ENCODE measurements at regions not wholly inside any gene's neighbourhood (a gene's known extent, or its start where the extent isn't known, plus 50 kb on each side); places are given as distances from the start of the nearest gene placed in this dataset.

DNA sequence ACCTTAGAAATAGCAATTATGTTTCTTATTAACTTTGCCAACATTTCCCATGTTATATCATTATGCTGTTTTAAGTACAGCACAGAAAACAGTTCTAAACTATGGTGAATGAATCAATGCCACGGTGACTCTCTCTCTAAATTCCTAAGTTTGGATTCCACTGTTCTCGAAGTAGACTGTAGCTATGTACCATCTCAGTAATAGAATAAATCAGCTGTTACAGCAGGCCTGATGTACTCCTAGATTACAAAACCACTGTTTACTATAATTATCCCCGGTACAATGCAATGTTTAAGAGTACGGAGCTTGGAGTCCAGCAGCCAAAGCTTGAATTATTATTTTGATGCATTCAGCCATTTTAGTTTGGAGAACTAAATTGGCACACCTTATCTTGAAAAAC, 476.3 kb upstream of the SLITRK1 start:
- no peaks in the 10 kb centered on the region for H3K9me3 ChIP-seq
- no peaks in the 10 kb centered on the region for H3K4me1 ChIP-seq
- H3K36me3 ChIP-seq: no peaks in the 10 kb centered on the region
- no peak for DNase-seq
- H3K4me3 ChIP-seq (ENCODE audit: low read depth, low read length): no peak overlapping the region
- TF ChIP-seq CTCF (IDR thresholded peaks at IDR 0.05; ENCODE audit: low read depth, low read length): no peak
- H3K27me3 ChIP-seq: no peaks in the 10 kb centered on the region

DNA sequence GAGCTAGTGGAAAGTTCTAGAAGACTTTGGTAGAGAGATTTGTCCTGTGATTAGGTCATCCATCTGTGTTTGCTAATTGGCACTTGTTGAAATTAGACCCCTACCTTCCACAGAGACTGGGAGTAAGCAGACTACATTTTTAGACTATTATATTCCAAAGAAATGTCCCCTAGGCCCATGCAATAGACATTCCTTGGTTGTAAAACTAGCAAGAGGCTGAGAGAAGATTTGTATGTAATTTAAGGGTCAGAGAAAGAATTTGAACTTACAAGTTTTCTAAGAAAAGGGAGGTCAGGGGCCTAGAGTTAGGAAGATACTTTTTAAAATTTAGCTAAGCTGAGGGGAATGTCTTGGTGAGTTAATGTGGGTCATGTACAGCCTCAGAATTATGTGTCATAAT, 470.7 kb upstream of the SLITRK1 start:
- DNase-seq: no peak
- no peaks in the 10 kb centered on the region for H3K4me1 ChIP-seq

DNA sequence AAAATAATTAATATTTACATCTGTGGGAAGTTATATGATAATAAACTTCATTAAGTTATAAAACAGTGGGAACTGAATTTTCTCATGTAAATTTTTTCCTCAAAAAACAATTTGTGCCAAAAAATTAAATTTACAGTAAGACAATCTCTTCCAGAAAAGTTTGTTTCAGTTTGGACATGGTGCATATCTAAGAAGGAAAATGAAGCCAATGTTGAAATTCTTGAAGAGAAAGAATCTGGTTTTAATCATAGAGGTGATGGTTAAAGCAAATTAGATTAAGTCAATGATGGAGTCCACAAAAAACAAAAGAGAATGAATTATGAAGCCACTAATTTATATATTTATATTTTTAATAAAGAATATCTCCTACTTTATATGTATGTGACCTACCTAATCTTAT, 457.2 kb upstream of the SLITRK1 start:
- Histone ChIP-seq H3K4me3 (ENCODE audit: low read depth, low read length) (no peak overlapping the region), H3K27me3 (no peaks in the 10 kb centered on the region), H3K4me1 (no peaks in the 10 kb centered on the region), H3K36me3 (no peaks in the 10 kb centered on the region), H3K9me3 (no peaks in the 10 kb centered on the region)
- no peak for TF ChIP-seq CTCF (IDR thresholded peaks at IDR 0.05; ENCODE audit: low read depth, low read length)
- no peak for DNase-seq

More for the DNA sequence above, 470.7 kb upstream of the SLITRK1 start:
- TF ChIP-seq CTCF (IDR thresholded peaks at IDR 0.05; ENCODE audit: low read depth, low read length): no peak
- Histone ChIP-seq H3K36me3 (no peaks in the 10 kb centered on the region), H3K4me3 (ENCODE audit: low read depth, low read length) (no peak overlapping the region), H3K9me3 (no peaks in the 10 kb centered on the region), H3K27me3 (no peaks in the 10 kb centered on the region)

- Histone ChIP-seq H3K4me3 (ENCODE audit: low read depth, low read length) (no peak overlapping the region), H3K9me3 (no peaks in the 10 kb centered on the region), H3K27me3 (no peaks in the 10 kb centered on the region), H3K4me1 (no peaks in the 10 kb centered on the region), H3K36me3 (no peaks in the 10 kb centered on the region)
- no peak for TF ChIP-seq CTCF (IDR thresholded peaks at IDR 0.05; ENCODE audit: low read depth, low read length)
- no peak for DNase-seq
Observed at GRCh38 chr13:84332346-84332745, 450.1 kb upstream of the SLITRK1 start.

GRCh38 chr13:84315527-84315926, 433.3 kb upstream of the SLITRK1 start:
- no peak for TF ChIP-seq CTCF (IDR thresholded peaks at IDR 0.05; ENCODE audit: low read depth, low read length)
- no peak for DNase-seq
- H3K36me3 ChIP-seq: no peaks in the 10 kb centered on the region
- H3K9me3 ChIP-seq: no peaks in the 10 kb centered on the region
- H3K27me3 ChIP-seq: no peaks in the 10 kb centered on the region; the same call in 1 of the 2 replicates
- no peaks in the 10 kb centered on the region for H3K4me1 ChIP-seq
- H3K4me3 ChIP-seq (ENCODE audit: low read depth, low read length): no peak overlapping the region

- Histone ChIP-seq H3K4me1 (no peaks in the 10 kb centered on the region), H3K36me3 (no peaks in the 10 kb centered on the region), H3K27me3 (no peaks in the 10 kb centered on the region), H3K9me3 (no peaks in the 10 kb centered on the region), H3K4me3 (ENCODE audit: low read depth, low read length) (no peak overlapping the region)
- TF ChIP-seq CTCF (IDR thresholded peaks at IDR 0.05; ENCODE audit: low read depth, low read length): no peak
- DNase-seq: no peak
Observed at GRCh38 chr13:84303035-84303434, 420.8 kb upstream of the SLITRK1 start.

Measured in BE2C (cell line).